ENCODE measurements at regions not wholly inside any gene's neighbourhood (a gene's known extent, or its start where the extent isn't known, plus 50 kb on each side); places are given as distances from the start of the nearest gene placed in this dataset.

- Histone ChIP-seq H3K27ac (no peak overlapping the region), H3K9me3 (no peaks in the 10 kb centered on the region), H3K27me3 (no peaks in the 10 kb centered on the region), H3K36me3 (no peaks in the 10 kb centered on the region), H3K4me1 (peaks cover 11% of the 10 kb centered on the region), H3K4me3 (no peak overlapping the region)
- DNase-seq (ENCODE audit: low spot score in 2 of 2) = no peak
- WGBS = 66% methylated on average over 2 of the region's 2 CpGs
- no peak for TF ChIP-seq POLR2A (IDR thresholded peaks at IDR 0.05)
- no peak for TF ChIP-seq POLR2AphosphoS5 (IDR thresholded peaks at IDR 0.05)
- TF ChIP-seq EP300 (IDR thresholded peaks at IDR 0.05) = no peak
- TF ChIP-seq CTCF (IDR thresholded peaks at IDR 0.05) = no peak
Observed at GRCh38 chr17:71111934-71112333, 942.6 kb downstream of the KCNJ2 start.

- TF ChIP-seq EP300 (IDR thresholded peaks at IDR 0.05) (no peak), CTCF (IDR thresholded peaks at IDR 0.05) (no peak)
- Histone ChIP-seq H3K9me3 (no peaks in the 10 kb centered on the region), H3K4me1 (peaks cover 8% of the 10 kb centered on the region), H3K27me3 (no peaks in the 10 kb centered on the region), H3K36me3 (no peaks in the 10 kb centered on the region), H3K4me3 (no peak overlapping the region), H3K27ac (no peak overlapping the region)
- DNase-seq (ENCODE audit: low spot score in 2 of 2) = no peak
- 76% methylated on average over 4 of the region's 4 CpGs for WGBS
Observed at GRCh38 chr17:71113347-71113746, 944.0 kb downstream of the KCNJ2 start.

GRCh38 chr17:71114911-71115668 is 945.8 kb downstream of the KCNJ2 start:
- Histone ChIP-seq H3K4me3 (no peak overlapping the region), H3K9me3 (no peaks in the 10 kb centered on the region), H3K4me1 (peaks cover 8% of the 10 kb centered on the region), H3K36me3 (no peaks in the 10 kb centered on the region), H3K27me3 (no peaks in the 10 kb centered on the region), H3K27ac (no peak overlapping the region)
- 63% methylated on average over 7 of the region's 7 CpGs for WGBS
- no peak for DNase-seq (ENCODE audit: low spot score in 2 of 2)
- TF ChIP-seq EP300 (IDR thresholded peaks at IDR 0.05) (no peak), POLR2A (IDR thresholded peaks at IDR 0.05) (no peak), CTCF (IDR thresholded peaks at IDR 0.05) (no peak), POLR2AphosphoS5 (IDR thresholded peaks at IDR 0.05) (no peak)

DNA sequence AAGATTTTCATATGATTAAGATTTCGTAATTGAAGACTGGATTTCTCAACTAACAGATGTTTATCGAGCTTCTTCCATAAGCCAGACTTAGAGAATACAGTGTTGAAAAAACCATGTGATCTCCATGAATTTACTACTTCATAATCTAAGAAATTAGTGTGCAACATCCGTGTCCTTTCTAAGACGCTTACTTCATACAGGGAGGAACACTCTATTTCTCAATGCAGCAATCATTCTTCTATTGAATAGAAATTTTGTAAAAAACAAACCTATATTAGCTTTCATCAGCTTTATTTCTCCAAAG is 946.3 kb downstream of the KCNJ2 start:
- 37% methylated on average over 4 of the region's 4 CpGs for WGBS
- Histone ChIP-seq H3K36me3 (no peaks in the 10 kb centered on the region), H3K27me3 (no peaks in the 10 kb centered on the region), H3K9me3 (no peaks in the 10 kb centered on the region), H3K27ac (no peak overlapping the region), H3K4me1 (peaks cover 8% of the 10 kb centered on the region), H3K4me3 (no peak overlapping the region)
- TF ChIP-seq POLR2AphosphoS5 (IDR thresholded peaks at IDR 0.05) (no peak), POLR2A (IDR thresholded peaks at IDR 0.05) (no peak), CTCF (IDR thresholded peaks at IDR 0.05) (no peak)
- no peak for DNase-seq (ENCODE audit: low spot score in 2 of 2)

DNA sequence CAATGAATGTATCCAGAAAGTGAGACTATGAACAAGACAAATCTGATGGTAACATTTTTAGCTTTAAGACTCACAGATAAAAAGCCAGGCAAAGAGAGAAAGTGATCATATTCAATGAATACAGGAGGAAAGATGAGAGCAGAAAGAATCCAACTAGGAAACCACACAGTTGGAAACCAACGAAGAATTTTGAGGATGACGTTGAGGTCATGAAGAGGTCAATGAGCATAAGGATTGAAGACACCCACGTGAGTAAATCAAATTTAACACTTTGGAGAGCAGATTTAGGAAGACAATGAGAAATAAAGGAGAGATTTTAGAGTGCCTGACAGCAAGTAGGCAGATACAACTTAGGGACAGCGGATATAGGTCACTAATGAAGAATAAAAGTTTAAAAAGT is 948.1 kb downstream of the KCNJ2 start:
- DNase-seq (ENCODE audit: low spot score in 2 of 2) = no peak
- Histone ChIP-seq H3K4me1 (peaks cover 8% of the 10 kb centered on the region), H3K36me3 (no peaks in the 10 kb centered on the region), H3K27ac (no peak overlapping the region), H3K9me3 (no peaks in the 10 kb centered on the region), H3K4me3 (no peak overlapping the region), H3K27me3 (no peaks in the 10 kb centered on the region)
- 53% methylated on average over 4 of the region's 4 CpGs for WGBS
- no peak for TF ChIP-seq CTCF (IDR thresholded peaks at IDR 0.05)
- TF ChIP-seq POLR2AphosphoS5 (IDR thresholded peaks at IDR 0.05) = no peak
- TF ChIP-seq POLR2A (IDR thresholded peaks at IDR 0.05) = no peak
- TF ChIP-seq EP300 (IDR thresholded peaks at IDR 0.05) = no peak
